GM19452 (cell line): ENCODE measurements at regions not wholly inside any gene's neighbourhood (a gene's known extent, or its start where the extent isn't known, plus 50 kb on each side); places are given as distances from the start of the nearest gene placed in this dataset.
"Not testable (repeated sequence)": the region's sequence is repeated elsewhere in the genome, so short reads cannot be mapped to it uniquely, and the experiment has no call there.

Source experiments
- ATAC-seq: cut with Tn5 transposase; IDR thresholded peaks from one replicate; pipeline ENCODE4 v1.9.1; 2021; ENCODE audit not compliant: unreplicated experiment

DNA sequence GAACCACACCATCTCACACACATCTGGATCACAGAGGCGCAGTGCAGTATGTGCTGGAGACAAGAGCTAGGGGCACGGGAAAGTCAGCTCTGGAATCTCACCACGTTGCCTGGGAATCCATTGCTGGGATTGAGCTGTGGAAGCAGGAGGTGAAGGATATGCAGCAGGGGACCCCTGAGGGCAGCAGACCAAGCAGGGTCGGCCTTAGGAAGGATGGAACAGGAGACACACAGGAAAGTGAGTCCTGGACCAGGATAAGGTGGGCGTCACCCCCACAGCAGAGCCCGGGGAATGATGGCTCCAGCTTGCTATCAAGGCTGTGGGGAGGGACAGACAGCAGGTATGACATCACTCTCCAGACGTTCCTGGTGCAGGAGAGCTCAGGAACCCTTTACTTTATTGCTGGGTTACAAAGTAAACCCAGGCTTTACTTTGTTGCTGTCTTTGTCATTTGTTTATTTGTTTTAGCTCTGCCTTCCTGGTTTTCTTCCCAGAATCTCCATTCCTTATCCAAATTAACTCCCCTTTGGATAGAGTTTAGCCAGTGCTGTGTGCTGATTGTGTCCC, 329.8 kb upstream of the MYT1L start:
- no peak for ATAC-seq

DNA sequence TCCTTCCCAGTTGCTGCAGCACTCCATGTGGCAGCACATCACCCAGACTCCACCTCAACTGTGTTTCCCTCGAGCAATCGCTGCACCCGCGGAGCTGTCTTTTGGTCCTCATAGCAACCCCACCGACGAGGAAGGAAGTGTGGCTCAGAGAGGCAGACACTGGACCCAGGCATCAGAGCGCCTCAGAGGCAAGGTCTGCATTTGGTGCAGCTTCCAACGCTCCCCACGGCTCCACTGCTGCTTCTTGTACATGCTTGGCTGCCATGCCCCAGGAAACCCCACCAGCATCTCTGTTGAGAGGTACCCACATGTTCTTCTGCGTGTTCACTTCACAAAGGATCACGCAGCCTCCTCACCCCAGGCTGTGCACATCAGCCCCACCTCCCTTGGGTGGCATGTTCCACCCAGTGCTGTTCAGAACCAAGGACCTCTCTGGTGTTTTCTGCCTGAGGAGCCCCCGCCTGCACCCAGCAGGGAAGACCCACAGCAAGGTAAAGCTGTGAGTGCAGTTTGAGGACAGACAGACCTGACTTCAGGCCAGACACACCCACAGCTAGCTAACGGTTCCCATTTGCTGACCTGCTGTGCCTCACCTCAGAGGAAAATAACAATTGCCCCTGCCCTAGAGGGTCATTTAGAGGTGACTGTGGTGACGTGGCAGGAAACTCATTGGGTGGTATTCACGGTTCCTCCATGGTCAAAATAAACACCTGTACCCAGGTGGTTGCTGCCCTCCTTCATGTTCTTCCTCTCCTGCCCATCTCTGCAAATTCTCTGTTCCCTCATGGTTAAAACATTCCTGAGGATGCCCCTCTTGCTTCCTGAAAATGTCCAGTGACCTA, 326.3 kb upstream of the MYT1L start:
- ATAC-seq = no peak

DNA sequence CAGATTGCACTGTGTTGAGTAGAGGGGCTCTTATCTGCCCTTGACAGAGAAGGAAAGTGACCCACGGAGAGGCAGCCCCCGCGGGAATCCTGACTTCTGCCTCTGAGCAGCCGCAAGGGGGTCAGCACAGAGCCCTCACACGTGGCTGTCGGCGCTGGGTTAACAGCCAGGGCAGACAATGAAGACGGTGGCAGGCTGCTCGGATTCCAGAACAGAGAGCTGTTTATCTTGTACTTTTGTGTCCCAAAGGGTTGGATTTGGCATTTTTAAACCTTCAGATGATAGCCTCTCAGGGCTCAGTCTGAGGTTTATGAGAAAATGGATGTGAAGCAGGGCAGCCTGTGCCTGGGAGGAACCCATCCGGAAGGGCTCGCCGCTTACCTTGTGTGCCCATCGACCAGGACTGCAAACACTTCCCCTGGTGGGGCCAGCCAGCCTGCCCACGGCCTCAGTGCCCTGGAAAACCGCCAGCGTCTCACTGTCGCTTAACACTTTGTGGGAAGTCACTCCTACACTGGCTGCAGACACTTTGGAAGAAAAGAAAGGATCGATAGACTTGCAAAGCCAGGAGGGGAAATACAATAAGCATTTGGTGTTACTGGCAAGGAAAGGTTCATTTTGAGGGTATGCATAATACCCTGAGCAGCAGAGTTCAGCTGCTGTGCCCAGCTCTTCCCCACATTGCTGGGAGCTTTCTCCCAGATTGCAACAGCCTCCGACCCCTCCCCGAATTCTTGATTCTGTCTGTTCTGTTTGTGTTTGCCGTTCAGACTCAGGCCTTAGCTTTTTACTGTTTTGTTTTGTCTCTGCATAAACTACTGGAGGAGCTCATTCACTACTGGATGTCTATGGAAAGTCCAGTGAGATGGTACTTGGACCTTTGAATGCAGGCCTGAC, 325.3 kb upstream of the MYT1L start:
- ATAC-seq = no peak

DNA sequence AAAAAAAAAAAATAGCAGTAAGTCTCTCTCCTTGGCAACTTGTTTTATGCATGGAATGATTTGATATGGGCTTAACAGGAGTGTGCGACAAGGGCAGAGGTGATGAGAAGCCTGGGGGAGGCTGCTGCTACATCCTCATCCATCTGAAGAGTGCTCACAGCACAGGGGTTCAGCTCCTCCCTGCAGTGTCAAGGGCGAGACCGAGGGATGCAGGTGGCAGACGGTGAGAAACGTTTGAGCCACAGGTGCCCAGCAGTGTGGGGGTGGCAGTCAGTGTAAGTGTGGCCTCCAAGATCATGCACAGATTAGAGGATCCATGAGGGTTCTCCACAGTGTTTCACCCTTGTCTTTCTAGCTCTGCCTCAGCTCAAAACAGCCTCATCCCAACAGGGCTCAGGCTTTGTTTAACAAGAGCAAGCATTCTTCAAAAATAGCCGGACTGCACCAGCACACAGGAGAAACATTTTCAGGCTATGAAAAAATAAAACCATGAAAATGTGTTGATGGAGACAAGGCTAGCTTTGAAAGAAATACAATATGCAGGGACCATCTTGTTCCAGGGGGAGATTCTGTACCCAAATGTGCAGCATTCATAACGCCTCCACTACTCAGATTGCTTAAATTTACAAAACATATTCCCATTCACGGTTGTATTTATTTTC, 324.5 kb upstream of the MYT1L start:
- ATAC-seq = no peak

DNA sequence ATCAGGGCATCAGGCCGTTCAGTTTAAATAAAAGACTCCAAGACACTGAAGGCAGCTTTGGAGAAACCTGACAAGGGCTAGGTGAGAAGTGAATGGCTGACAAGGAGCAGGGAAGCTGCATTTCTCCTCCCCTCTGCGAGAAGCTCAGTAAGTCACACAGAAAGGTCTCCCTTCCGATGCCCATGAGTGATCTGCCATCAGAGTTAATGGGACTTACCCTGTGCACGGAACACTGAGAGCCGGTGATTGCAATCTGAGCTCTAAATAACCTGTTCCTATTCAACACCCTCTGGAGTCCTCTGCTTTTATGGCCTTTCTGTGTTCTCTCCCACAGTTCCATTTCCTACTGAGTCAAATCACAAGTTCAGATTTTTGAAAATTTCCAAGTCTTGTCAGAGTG, 322.2 kb upstream of the MYT1L start:
- ATAC-seq = no peak

DNA sequence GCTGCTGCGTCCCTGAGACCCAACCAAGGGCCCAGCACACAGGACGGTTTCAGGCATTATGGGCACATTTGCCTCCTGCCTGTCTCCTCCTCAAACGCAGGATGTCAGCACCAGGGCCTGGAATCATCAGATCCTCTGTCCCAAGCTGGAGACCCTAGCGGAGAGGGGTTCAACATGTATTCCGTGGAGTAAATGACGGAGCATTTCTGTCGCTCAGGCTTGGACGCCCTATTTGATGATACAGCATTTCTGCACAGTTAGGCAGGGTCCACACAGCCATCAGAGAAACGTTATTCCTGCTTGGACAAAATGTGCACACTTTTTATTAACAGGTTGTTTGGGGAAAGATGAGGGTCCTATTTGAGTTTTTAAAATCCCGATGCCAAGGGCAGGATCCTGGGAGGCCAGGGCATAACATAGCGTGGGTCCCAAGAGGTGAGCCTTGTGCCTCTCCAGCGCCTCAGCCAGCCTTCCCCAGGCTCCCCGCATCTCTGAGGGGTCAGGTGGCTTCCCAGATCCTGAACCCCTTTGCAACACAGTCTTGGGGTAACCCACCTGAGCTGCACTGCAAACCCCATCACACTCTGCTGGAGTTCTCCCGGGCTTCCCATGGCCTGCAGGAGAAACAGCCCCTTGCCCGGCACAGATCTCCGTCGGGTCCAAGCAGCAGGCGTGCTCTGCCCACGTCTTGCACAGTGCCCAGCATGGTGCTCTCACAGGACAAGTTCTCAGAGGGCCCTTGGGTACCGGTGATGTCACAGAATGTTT, 319.7 kb upstream of the MYT1L start:
- no peak for ATAC-seq

DNA sequence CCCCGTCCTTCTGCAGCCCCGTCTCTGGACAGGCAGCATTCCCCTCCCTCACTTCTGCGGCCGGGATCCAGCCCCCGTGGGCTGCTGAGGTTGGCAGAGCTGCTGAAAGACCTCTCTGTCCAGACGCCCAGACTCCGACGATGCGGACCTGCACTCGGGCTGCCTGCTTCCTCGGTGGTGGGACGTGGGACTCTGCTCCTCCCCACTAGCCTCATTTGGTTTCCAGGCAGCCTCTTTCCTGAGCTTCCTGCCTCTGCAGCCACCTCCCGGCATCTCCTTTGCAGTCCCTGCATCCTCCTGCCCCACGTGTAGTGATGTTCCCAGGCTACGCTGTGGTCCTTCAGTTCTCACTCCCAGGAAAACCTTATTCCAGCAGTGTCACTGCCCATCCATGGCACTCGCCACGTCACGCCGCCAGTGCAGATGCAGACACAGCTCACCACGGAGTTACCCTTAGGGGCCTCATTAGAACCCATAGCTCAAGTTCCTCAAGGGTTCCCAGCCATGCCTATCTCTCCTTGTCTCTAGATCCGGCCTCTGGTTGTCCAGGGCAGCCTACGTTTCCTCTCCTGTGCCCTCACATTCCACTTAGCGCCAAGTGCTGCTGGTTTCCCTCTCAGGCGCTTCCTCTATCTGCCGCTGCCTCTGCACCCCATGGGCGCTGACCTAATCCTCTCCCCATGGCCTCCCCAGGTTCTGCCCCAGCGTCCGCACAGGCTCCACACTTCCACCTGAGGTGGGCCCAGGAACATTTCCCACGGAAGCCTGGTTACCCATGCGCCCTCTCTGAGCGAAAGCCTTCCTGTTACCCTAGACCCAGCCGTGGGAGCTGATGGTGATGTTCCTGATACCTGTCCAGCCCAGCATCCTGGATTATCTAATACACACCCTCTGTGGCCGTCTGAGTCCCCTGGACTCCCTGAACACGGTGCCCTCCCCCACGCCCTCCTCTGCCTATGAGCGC, 318.3 kb upstream of the MYT1L start:
- ATAC-seq = no peak

DNA sequence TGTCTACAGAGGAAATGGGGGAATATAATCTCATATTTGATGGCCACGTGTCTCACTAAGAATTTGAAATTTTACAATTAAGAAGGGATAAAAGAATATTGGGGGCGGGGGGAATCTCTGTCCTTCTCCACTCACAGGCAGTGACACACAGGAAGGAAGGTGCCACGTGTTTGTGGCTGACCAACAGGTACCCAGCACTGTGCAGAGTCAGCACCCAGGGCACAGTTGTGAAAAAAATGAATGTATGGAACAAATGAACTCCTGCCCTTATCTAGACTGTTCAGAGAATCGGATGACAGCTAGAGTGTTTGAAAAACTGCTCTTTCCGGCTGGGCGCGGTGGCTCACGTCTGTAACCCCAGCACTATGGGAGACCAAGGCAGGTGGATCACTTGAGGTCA, 317.0 kb upstream of the MYT1L start:
- ATAC-seq = no peak

DNA sequence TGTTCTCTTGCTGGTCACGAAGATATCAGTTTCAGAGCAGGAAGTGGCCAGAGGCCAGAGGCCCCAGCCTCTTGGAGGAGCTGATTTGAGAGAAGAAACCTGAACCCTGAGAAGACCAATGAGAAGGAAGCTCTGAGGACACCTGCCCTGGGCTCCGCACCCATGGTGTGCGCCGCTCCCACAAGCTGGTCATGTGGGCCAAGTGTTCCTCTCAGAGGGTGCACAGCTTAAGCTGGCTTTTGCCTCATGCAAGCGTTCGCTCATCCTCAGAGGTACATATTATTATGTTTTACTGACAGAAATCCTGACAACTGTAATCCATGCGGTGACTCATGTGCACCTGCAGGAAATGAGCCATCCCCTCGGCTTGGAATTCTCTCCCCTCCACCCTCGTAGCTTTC, 316.1 kb upstream of the MYT1L start:
- ATAC-seq = no peak

DNA sequence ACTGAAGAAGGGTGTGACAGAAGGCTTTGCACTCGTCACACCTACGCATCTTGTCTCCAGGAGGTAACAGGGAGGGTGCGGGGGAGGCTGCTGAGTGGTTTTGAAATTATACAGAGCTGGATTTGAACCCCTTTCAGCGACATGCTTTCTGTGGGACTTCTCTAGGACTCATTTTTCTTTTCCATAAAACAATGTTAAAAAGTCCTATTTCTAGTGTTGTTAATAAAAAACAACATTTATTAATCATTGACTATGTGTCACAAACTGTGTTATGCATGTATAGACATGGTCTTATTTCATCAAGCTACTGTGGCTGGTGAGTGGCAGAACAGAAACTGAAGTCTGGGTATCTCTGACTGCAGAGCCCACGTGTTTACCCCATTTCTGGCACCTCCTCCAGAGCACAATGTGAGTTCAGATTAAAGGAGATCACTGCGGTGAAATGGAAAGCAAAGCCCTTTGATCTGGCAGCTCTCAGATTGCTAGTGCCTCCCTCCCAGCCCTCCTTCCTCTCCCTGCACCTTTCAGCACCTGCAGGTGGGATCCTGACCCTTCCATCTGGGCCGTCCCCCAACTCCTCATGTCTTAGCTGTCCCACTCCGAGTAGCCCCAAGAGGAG, 315.5 kb upstream of the MYT1L start:
- ATAC-seq = no peak

DNA sequence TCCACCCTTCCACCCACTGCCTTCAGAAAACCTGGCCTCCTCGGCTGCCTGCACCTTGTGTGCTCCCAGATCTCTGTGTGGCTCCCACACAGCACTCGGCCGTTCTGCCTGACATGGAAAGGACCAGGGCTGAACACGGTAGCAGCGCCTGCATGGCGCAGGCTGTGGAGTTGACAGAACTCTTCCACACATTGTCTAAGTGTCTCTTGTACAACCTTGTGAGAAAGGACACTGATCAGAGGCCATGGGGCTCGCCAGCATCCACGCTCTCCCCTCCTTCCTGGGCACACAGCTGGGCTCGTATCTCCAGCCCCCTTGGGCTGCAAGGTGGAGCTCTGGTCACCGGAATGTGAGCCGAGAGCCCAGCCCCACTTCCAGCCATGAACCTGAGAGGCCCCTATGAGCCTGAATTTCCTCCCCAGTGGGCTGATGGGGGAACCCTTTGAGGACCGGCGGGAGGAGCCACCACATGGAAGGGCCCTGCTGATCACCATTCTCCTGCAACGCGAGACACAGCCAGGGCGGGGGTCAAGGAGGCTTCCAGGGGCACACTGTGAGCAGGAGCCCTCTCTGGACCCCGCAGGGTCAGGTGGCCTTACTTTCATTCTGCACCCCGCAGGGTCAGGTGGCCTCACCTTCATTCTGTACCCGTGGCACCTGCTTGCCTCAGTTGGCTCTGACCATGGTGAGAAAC, 314.2 kb upstream of the MYT1L start:
- ATAC-seq = no peak

DNA sequence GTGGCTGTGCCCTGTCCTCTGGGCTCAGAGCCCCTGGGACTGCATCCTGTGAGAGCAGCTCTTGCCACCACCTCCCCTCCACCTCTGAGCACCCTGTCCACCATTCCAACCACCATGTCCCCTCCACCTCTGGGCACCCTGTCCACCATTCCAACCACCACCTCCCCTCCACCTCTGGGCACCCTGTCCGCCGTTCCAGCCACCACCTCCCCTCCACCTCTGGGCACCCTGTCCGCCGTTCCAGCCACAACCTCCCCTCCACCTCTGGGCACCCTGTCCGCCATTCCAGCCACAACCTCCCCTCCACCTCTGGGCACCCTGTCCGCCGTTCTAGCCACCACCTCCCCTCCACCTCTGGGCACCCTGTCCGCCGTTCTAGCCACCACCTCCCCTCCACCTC, 313.7 kb upstream of the MYT1L start:
- not testable (repeated sequence) for ATAC-seq

DNA sequence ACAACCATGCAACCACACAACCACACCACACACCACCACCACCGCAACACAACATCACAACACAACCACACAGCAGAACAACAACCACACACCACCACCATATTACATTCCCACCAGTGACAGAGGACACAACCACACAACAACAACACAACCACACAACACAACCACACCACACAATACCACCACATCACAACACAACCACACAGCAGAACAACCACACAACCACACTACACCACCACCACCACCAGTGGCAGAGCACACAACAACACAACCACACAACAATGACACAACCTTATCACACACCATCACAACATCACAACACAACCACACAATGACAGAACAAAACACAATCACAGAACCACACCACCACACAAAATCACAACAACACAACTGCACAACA, 313.0 kb upstream of the MYT1L start:
- no peak for ATAC-seq

DNA sequence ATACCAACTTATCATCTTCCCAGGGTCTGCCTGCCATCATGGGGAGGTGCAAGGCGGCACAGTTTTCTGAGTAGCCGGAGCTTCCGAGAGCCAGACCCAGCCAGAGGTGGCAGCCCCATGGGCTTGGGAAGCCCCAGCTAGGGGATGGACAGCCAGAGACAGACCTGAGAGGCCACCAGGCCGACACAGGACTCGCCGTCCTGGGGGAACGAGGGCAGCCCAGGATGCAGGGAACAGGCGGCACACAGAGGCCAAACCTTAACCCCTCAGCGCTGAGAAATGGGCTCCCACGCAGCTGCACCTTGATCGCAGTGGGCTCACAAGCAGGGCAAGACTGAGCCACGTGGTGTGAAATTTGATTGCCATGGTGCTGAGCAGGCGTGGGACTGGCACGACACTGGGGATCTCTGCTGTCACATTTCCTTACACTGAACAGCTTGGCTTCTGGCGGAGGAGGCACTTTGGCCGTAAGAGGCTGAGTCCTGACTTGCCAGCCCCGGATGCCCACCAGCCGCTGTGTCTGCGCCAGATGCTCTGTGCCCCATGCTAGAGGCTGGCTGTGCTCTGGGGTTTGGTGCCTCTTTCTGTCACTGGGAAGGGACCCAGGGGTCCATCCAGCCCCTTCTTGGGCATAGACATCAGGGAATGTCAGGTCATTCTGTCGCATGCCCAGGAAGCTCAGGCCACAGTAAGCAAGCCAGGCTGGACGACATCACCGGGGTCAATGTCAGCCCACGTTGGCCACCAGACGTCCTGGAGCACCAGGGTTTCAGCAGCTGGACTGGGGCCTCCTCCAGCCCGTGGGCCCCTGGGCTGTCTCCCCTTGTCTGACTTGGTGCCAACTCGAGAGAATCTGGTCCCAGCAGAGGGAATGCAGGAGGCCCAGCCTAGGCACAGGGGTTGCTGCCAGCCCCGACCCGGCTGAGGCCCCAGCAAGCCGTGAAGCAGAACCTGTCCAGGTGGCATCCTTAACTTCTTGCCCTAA, 312.1 kb upstream of the MYT1L start:
- ATAC-seq = no peak

DNA sequence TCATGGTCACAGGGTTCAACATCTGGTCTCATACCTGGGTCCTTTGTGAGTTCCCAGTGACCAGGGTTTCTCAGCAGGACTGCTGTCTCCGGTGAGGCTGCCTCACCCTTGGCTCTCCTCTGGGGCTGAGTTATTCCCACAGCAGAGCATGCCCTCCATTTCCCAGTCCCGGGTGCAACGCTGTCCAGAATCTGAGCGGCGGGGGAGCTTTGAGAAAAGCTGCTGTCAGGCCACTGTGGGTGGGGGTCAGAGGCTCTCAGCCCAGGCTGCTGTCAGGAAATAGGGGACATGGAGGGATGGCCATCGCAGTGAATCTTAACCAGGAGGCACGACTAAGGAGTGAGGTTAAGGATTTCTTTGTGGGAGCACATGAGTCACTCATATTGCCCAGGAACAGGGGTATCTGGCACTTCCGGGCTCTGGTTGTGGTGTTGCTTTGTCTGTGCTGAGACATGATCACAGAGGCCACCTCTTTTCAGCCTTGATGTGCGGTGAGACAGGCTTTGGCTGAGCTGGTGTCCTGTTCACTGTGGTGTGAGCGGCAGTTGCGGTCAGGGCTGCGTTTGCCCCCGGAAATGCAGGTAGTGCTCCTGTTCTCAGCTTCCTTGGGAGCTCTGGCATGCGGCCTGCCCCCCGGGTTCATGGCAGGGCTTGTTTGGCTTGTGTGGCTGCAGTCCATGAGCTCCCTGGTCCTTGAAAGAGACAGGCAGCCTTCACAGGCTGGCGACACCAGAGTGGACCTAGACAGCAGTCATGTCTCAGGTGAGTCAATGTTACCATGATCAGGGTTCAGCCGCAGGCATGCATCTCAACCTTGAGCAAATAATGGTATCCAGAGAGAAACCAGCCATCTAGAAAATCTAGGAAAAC, 310.7 kb upstream of the MYT1L start:
- no peak for ATAC-seq

DNA sequence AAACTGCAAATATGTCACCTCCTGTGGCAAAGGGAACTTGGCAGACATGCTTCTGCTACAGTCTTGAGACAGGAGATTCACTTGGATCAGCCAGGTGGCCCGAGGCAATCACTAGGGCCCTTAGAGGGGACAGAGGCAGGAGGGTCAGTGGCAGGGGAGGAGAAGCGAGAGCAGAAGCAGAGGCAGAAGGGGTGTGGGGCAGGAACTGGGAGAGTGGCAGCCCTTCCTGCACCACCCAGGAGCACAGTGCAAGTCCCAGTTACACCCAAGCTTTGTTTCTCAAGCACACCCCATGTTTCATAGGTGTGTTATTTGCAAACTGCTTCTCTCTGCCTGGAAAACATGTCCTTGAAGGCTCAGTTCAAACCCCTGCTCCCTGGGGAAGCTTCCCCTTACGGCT, 309.7 kb upstream of the MYT1L start:
- ATAC-seq = no peak
